ENCODE measurements at regions not wholly inside any gene's neighbourhood (a gene's known extent, or its start where the extent isn't known, plus 50 kb on each side); places are given as distances from the start of the nearest gene placed in this dataset.

DNA sequence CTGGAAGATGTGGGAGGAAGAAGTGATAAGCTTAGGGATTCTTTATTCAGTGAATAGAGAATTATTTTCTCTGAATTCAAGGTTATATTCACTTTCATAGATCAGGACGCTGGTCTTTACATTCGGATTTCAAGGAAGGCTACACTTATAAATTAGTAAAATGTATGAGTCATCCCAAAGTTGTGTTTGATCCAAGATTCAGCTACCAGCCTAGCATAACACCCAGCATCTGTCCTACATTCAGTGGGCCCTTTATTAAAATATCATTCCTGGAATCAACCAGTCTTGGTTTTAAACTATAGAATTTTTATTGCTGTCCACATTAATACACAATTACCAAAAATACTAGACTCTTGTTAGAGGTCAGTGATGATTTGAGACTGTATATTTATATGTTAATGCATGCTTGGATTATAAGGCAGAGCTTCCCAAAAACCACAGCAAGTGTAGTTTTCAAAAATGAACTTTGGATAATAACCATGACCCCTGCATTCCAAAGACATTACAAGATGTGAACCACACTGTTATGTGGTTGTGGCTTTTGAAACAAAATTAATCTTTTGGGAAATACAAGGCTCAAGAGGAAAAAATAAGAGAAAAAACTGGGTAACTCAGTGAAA, 210.7 kb upstream of the CNR1 start:
- dilution Hi-C loops (cut with MboI; ENCODE audit: extremely low pct_ligation_motif_present, low sequenced_read_pairs) = no loop called here
- H3K4me3 ChIP-seq (ENCODE audit: control insufficient read depth in 2 of 3, extremely low read depth in 1 of 3, insufficient read depth in 2 of 3, low read depth in 1 of 3, low read length in 3 of 3) = no peak overlapping the region
- no peak for DNase-seq (ENCODE audit: low read depth, low spot score)
- H2AFZ ChIP-seq (ENCODE audit: control insufficient read depth, low read length) = no peak overlapping the region
- H3K4me1 ChIP-seq (ENCODE audit: control insufficient read depth, extremely low read depth, insufficient read depth, low read length) = peaks cover 9% of the 10 kb centered on the region
- no peak overlapping the region for H3K9ac ChIP-seq (ENCODE audit: control insufficient read depth, extremely low read depth, insufficient read depth, low read length)
- FAIRE-seq = no peak
- no peak overlapping the region for H3K4me2 ChIP-seq (ENCODE audit: control insufficient read depth, extremely low read depth, insufficient read depth, low read depth, low read length)
- no peaks in the 10 kb centered on the region for H3K79me2 ChIP-seq (ENCODE audit: control insufficient read depth, insufficient read depth, low read length)
- H3K27ac ChIP-seq (ENCODE audit: control insufficient read depth, insufficient read depth, low read length) = no peak overlapping the region
- no peaks in the 10 kb centered on the region for H3K9me1 ChIP-seq (ENCODE audit: control insufficient read depth, extremely low read depth, insufficient read depth, low read length)
- no peak for TF ChIP-seq EZH2 (IDR thresholded peaks at IDR 0.05; ENCODE audit: low read length)
- TF ChIP-seq, protein P1, sequence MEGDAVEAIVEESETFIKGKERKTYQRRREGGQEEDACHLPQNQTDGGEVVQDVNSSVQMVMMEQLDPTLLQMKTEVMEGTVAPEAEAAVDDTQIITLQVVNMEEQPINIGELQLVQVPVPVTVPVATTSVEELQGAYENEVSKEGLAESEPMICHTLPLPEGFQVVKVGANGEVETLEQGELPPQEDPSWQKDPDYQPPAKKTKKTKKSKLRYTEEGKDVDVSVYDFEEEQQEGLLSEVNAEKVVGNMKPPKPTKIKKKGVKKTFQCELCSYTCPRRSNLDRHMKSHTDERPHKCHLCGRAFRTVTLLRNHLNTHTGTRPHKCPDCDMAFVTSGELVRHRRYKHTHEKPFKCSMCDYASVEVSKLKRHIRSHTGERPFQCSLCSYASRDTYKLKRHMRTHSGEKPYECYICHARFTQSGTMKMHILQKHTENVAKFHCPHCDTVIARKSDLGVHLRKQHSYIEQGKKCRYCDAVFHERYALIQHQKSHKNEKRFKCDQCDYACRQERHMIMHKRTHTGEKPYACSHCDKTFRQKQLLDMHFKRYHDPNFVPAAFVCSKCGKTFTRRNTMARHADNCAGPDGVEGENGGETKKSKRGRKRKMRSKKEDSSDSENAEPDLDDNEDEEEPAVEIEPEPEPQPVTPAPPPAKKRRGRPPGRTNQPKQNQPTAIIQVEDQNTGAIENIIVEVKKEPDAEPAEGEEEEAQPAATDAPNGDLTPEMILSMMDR (optimal IDR thresholded peaks at IDR 0.05 in 1 of 3, IDR thresholded peaks at IDR 0.05 in 1 of 3, conservative IDR thresholded peaks at IDR 0.05 in 1 of 3; ENCODE audit: extremely low read depth in 1 of 3, insufficient read depth in 2 of 3, low read length in 3 of 3) = no peak
- no peaks in the 10 kb centered on the region for H3K9me3 ChIP-seq (ENCODE audit: control insufficient read depth, low read depth, low read length)
- H4K20me1 ChIP-seq (ENCODE audit: control insufficient read depth, extremely low read depth, insufficient read depth, low read length) = no peaks in the 10 kb centered on the region
- H3K27me3 ChIP-seq (ENCODE audit: control insufficient read depth, extremely low read depth, insufficient read depth, low read length) = no peaks in the 10 kb centered on the region
- H3K36me3 ChIP-seq (ENCODE audit: control insufficient read depth in 2 of 2, extremely low read depth in 1 of 2, insufficient read depth in 2 of 2, low read length in 2 of 2) = no peaks in the 10 kb centered on the region

DNA sequence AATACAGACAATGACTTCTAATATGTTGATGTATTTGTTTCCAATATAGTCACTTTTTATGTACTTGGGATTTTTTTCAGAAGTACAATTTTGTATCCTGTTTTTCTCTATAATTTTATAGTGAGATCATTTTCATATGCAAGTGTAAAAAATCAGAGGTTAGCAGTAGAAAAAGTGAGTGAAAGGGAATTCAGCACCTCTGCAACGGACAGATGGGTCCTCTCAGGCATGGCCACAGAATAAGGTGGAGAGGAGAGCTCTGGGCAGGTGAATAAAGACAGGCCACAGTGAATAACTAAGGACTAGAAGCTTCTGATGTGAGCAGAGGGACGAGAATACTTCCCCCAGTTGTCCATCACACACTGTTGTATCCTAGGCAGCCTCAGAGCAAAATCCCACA, 210.1 kb upstream of the CNR1 start:
- no peaks in the 10 kb centered on the region for H3K9me1 ChIP-seq (ENCODE audit: control insufficient read depth, extremely low read depth, insufficient read depth, low read length)
- no peaks in the 10 kb centered on the region for H3K79me2 ChIP-seq (ENCODE audit: control insufficient read depth, insufficient read depth, low read length)
- peaks cover 3% of the 10 kb centered on the region for H3K27me3 ChIP-seq (ENCODE audit: control insufficient read depth, extremely low read depth, insufficient read depth, low read length)
- H3K36me3 ChIP-seq (ENCODE audit: control insufficient read depth in 2 of 2, extremely low read depth in 1 of 2, insufficient read depth in 2 of 2, low read length in 2 of 2) = no peaks in the 10 kb centered on the region
- no peak overlapping the region for H3K4me2 ChIP-seq (ENCODE audit: control insufficient read depth, extremely low read depth, insufficient read depth, low read depth, low read length)
- H3K4me1 ChIP-seq (ENCODE audit: control insufficient read depth, extremely low read depth, insufficient read depth, low read length) = peaks cover 9% of the 10 kb centered on the region
- DNase-seq (ENCODE audit: low read depth, low spot score) (no peak), FAIRE-seq (no peak)
- no peaks in the 10 kb centered on the region for H3K9me3 ChIP-seq (ENCODE audit: control insufficient read depth, low read depth, low read length)
- no peak overlapping the region for H3K27ac ChIP-seq (ENCODE audit: control insufficient read depth, insufficient read depth, low read length)
- no peak overlapping the region for H3K4me3 ChIP-seq (ENCODE audit: control insufficient read depth in 2 of 3, extremely low read depth in 1 of 3, insufficient read depth in 2 of 3, low read depth in 1 of 3, low read length in 3 of 3)
- dilution Hi-C loops (cut with MboI; ENCODE audit: extremely low pct_ligation_motif_present, low sequenced_read_pairs) = no loop called here
- H3K9ac ChIP-seq (ENCODE audit: control insufficient read depth, extremely low read depth, insufficient read depth, low read length) = no peak overlapping the region
- TF ChIP-seq, protein P1 (optimal IDR thresholded peaks at IDR 0.05 in 1 of 3, IDR thresholded peaks at IDR 0.05 in 1 of 3, conservative IDR thresholded peaks at IDR 0.05 in 1 of 3; ENCODE audit: extremely low read depth in 1 of 3, insufficient read depth in 2 of 3, low read length in 3 of 3) = no peak
- TF ChIP-seq EZH2 (IDR thresholded peaks at IDR 0.05; ENCODE audit: low read length) = no peak
- no peak overlapping the region for H2AFZ ChIP-seq (ENCODE audit: control insufficient read depth, low read length)
- no peaks in the 10 kb centered on the region for H4K20me1 ChIP-seq (ENCODE audit: control insufficient read depth, extremely low read depth, insufficient read depth, low read length)
